K562 (cell line): ENCODE measurements at regions not wholly inside any gene's neighbourhood (a gene's known extent, or its start where the extent isn't known, plus 50 kb on each side); places are given as distances from the start of the nearest gene placed in this dataset.
"Not testable (repeated sequence)": the region's sequence is repeated elsewhere in the genome, so short reads cannot be mapped to it uniquely, and the experiment has no call there.

Experiments
- ATAC-seq: fragments of 200-7000 bp; cut with Tn5 transposase; 3 replicates; pipeline ENCODE4 v1.9.1; 2020; ENCODE audit warnings: moderate library complexity
- BruUV-seq: library from RNA; stranded (reverse); fragments of 400-500 nt; replicated peaks from 2 replicates; lab custom pipeline; 2021; lab: Mats Ljungman, UMichigan
- CTCF ChIA-PET: fragments of 300-600 bp; formaldehyde crosslinking; extraction: SDS; loops from one replicate; lab custom pipeline; 2021; ENCODE audit warnings: low intra/inter-chr PET ratio; lab: Yijun Ruan, JAX
- POLR2A ChIA-PET: fragments of 300-600, 350-650 bp; sonication (Branson Sonifier 250); formaldehyde crosslinking; extraction: SDS; loops from one replicate; lab custom pipeline; 2021; ENCODE audit warnings: antibody characterized with exemption, inconsistent platforms; lab: Yijun Ruan, JAX
- DNase-seq, 4 experiments: peaks; one replicate each; pipeline versions ENCODE4 v3.0.0 to v3.0.0-alpha.2; 2011 to 2018; ENCODE audit warnings: low spot score in 3 of 4, mixed read lengths in 3 of 4; ENCODE audit errors: extremely low read depth in 1 of 4
- FAIRE-seq: peaks from 2 replicates; lab custom pipeline; 2011; peaks lifted over from hg19 to GRCh38; lab: Jason Lieb, UNC
- H2AFZ ChIP-seq: 2 replicates; pipeline ENCODE4 v1.6.0; 2011; ENCODE audit warnings: low read depth, low read length, control low read depth, inconsistent platforms
- H3K27ac ChIP-seq: fragments of 200-600 bp; 3 replicates; pipeline ENCODE4 v1.8.0; 2011; ENCODE audit warnings: low read depth, mild to moderate bottlenecking, control low read depth, inconsistent platforms, low read length, moderate library complexity, mixed read lengths; ENCODE audit errors: extremely low read depth
- H3K27me3 ChIP-seq, 2 experiments: fragments of 300-600 bp in 1 of 2; 2 replicates in 1 of 2; 3 replicates in 1 of 2; pipeline versions ENCODE4 v1.6.0 to v1.8.0; 2011; ENCODE audit warnings: inconsistent platforms in 2 of 2, low read length in 2 of 2, mild to moderate bottlenecking in 1 of 2, mixed read lengths in 1 of 2, moderate library complexity in 1 of 2; ENCODE audit not compliant: control insufficient read depth in 2 of 2, insufficient read depth in 2 of 2
- H3K36me3 ChIP-seq: fragments of 300-600 bp; 3 replicates; pipeline ENCODE4 v1.8.0; 2011; ENCODE audit warnings: mild to moderate bottlenecking, low read length, inconsistent platforms; ENCODE audit not compliant: control insufficient read depth, insufficient read depth
- H3K4me1 ChIP-seq, 2 experiments: fragments of 200-600 bp in 1 of 2; replicated peaks in 1 of 2; 2 replicates in 1 of 2; 3 replicates in 1 of 2; pipeline versions ENCODE4 v1.5.1 to v1.8.0; 2011; ENCODE audit warnings: inconsistent platforms in 2 of 2, low read length in 2 of 2, mild to moderate bottlenecking in 1 of 2, mixed read lengths in 1 of 2, moderate library complexity in 1 of 2; ENCODE audit not compliant: control insufficient read depth in 2 of 2, insufficient read depth in 2 of 2
- H3K4me2 ChIP-seq: 2 replicates; pipeline ENCODE4 v1.6.1; 2011; ENCODE audit warnings: low read length, control low read depth, inconsistent platforms, mixed read lengths; ENCODE audit not compliant: insufficient read depth
- H3K4me3 ChIP-seq: fragments of 200-600 bp; sonication (generic), shearing (Covaris generic); 2 replicates; pipeline ENCODE4 v1.5.1; 2016; ENCODE audit warnings: control low read depth, inconsistent platforms
- H3K79me2 ChIP-seq: fragments of 200-600 bp; 3 replicates; pipeline ENCODE4 v1.8.0; 2011; ENCODE audit warnings: low read length, inconsistent platforms; ENCODE audit not compliant: control insufficient read depth, insufficient read depth
- H3K9ac ChIP-seq, 2 experiments: 2 replicates each; pipeline versions ENCODE4 v1.6.0 to v1.6.1; 2011; ENCODE audit warnings: low read depth in 2 of 2, low read length in 2 of 2, control low read depth in 1 of 2, inconsistent platforms in 1 of 2, mild to moderate bottlenecking in 1 of 2, mixed read lengths in 1 of 2; ENCODE audit not compliant: insufficient read depth in 1 of 2
- H3K9me1 ChIP-seq: one replicate; pipeline ENCODE4 v1.6.0; 2011; ENCODE audit warnings: inconsistent platforms, mild to moderate bottlenecking, low read length, moderate library complexity; ENCODE audit not compliant: control insufficient read depth, insufficient read depth
- H3K9me3 ChIP-seq: replicated peaks from 2 replicates; pipeline ENCODE4 v1.5.1; 2011; ENCODE audit warnings: low read depth, low read length, inconsistent platforms; ENCODE audit not compliant: control insufficient read depth, insufficient read depth
- H4K20me1 ChIP-seq: replicated peaks from 2 replicates; pipeline ENCODE4 v1.6.1; 2011; ENCODE audit warnings: low read length, inconsistent platforms, mixed read lengths; ENCODE audit not compliant: control insufficient read depth, insufficient read depth
- ARID1B ChIP-seq: fragments of 450-650 bp; IDR thresholded peaks from 2 replicates; pipeline ENCODE4 v1.6.1; 2016; ENCODE audit warnings: antibody characterized with exemption, mild to moderate bottlenecking, inconsistent platforms
- ARNT ChIP-seq, 2 experiments: fragments of 450-650 bp; IDR thresholded peaks; 2 replicates each; pipeline ENCODE4 v1.6.1; 2016; ENCODE audit warnings: mild to moderate bottlenecking in 1 of 2
- ATF6 ChIP-seq: sonication (generic); formaldehyde crosslinking; IDR thresholded peaks from 2 replicates; pipeline ENCODE4 v1.4.0; 2020; ENCODE audit warnings: mild to moderate bottlenecking, missing genetic modification reagents
- CLOCK ChIP-seq: fragments of 250-450 bp; sonication (Bioruptor Pico); IDR thresholded peaks from 2 replicates; pipeline ENCODE4 v1.4.0; 2020; ENCODE audit warnings: mild to moderate bottlenecking, moderate library complexity, borderline replicate concordance
- ETV1 ChIP-seq: fragments of 450-650 bp; conservative IDR thresholded peaks from 2 replicates; pipeline ENCODE4 v1.6.1; 2016; ENCODE audit warnings: missing genetic modification characterization, control low read depth, low read depth, missing compliant biosample characterization
- JUN ChIP-seq, 2 experiments: sonication (generic) in 1 of 2; formaldehyde crosslinking in 1 of 2; IDR thresholded peaks; 2 replicates each; pipeline versions ENCODE4 v1.6.1 to v1.8.0; 2012 to 2022; ENCODE audit warnings: borderline replicate concordance in 2 of 2, mild to moderate bottlenecking in 2 of 2, improper control_type of control experiment in 1 of 2, low read depth in 1 of 2, low read length in 1 of 2, missing genetic modification reagents in 1 of 2
- NFYB ChIP-seq: IDR thresholded peaks from 2 replicates; pipeline ENCODE4 v1.6.1; 2011; ENCODE audit warnings: mild to moderate bottlenecking, moderate library complexity; ENCODE audit not compliant: insufficient read length; ENCODE audit errors: extremely low read depth
- ZNF24 ChIP-seq: fragments of 450-650 bp; IDR thresholded peaks from 2 replicates; pipeline ENCODE4 v1.6.1; 2016
- ZNF253 ChIP-seq: fragments of 250-450 bp; sonication (Bioruptor Pico); conservative IDR thresholded peaks from 2 replicates; pipeline ENCODE4 v1.6.1; 2021; ENCODE audit warnings: mild to moderate bottlenecking
- ZNF431 ChIP-seq: sonication (generic); formaldehyde crosslinking; IDR thresholded peaks from 2 replicates; pipeline ENCODE4 v1.8.0; 2022; ENCODE audit warnings: mild to moderate bottlenecking, missing genetic modification reagents
- ZSCAN32 ChIP-seq: fragments of 450-650 bp; formaldehyde crosslinking; IDR thresholded peaks from 2 replicates; pipeline ENCODE4 v1.4.0; 2020; ENCODE audit warnings: mild to moderate bottlenecking, moderate library complexity
- WGBS: fragments of 100-300 bp; shearing (Covaris generic); methylation state at CpG from one replicate; pipeline ENCODE4 v1.1.6; 2016; ENCODE audit warnings: low coverage, mixed read lengths; ENCODE audit not compliant: insufficient coverage; ENCODE audit errors: missing lambda C conversion rate; 5-methylcytosine and 5-hydroxymethylcytosine counted together
- in situ Hi-C: fragments of 300-500 bp; cut with MboI; formaldehyde crosslinking; loops from 4 replicates; pipeline ENCODE4 v1.15.0; 2018; ENCODE audit warnings: inconsistent platforms, mixed read lengths
- intact Hi-C: fragments of 100-400 bp; cut with micrococcal nuclease; formaldehyde crosslinking; loops from 2 replicates; pipeline ENCODE4 v1.14.2; 2022

- 0 out of 2 replicates have a peak, but pooled peaks have one; percentile 21 for TF ChIP-seq JUN (IDR thresholded peaks at IDR 0.05; ENCODE audit: borderline replicate concordance, low read depth, low read length)
- no peak for TF ChIP-seq JUN (CRISPR knock-in tag; IDR thresholded peaks at IDR 0.05; ENCODE audit: borderline replicate concordance)
- no peak for TF ChIP-seq ARNT (IDR thresholded peaks at IDR 0.05)
- peak; percentile 44 for TF ChIP-seq ETV1
- TF ChIP-seq ARID1B = peak; percentile 30; the same call in 1 of the 2 replicates
- no peak for TF ChIP-seq ATF6
- TF ChIP-seq ZNF253 (CRISPR knock-in tag) = no peak
- TF ChIP-seq NFYB = no peak
- no peak for TF ChIP-seq ZSCAN32
- no peak for TF ChIP-seq ZNF24
- TF ChIP-seq ZNF431 (CRISPR knock-in tag) = no peak
- TF ChIP-seq CLOCK (CRISPR knock-in tag) = no peak
Measured at GRCh38 chr4:26197018-26197779, 123.6 kb upstream of the RBPJ start (continued).

- BruUV-seq, H3K36me3 ChIP-seq, H3K4me3 ChIP-seq, H3K9me1 ChIP-seq, FAIRE-seq, H3K9ac ChIP-seq, H3K27ac ChIP-seq, CTCF ChIA-PET, H3K4me2 ChIP-seq, intact Hi-C loops, DNase-seq, H2AFZ ChIP-seq, ATAC-seq, H3K9me3 ChIP-seq, H3K4me1 ChIP-seq, H3K79me2 ChIP-seq, H4K20me1 ChIP-seq, POLR2A ChIA-PET, in situ Hi-C loops: not testable (repeated sequence)
- 0% methylated on average over 5 of the region's 8 CpGs for WGBS
- H3K27me3 ChIP-seq = peaks cover 2 to 23% of the 10 kb centered on the region in 2 experiments; a peak in 3 of 5 replicates
Measured at GRCh38 chr4:26198931-26199330, 121.9 kb upstream of the RBPJ start.
